SIG-M5 (cell line): ENCODE measurements at regions not wholly inside any gene's neighbourhood (a gene's known extent, or its start where the extent isn't known, plus 50 kb on each side); places are given as distances from the start of the nearest gene placed in this dataset.

Source experiments
- DNase-seq: peaks from one replicate; lab custom pipeline; 2025; lab: John Stamatoyannopoulos, UW

- no peak for DNase-seq
These were observed 292.1 kb downstream of the LMO4 start for GRCh38 chr1:87620807-87621206.

- no peak for DNase-seq
These were observed 301.0 kb downstream of the LMO4 start for GRCh38 chr1:87629673-87630072.

GRCh38 chr1:87632232-87632631 is 303.6 kb downstream of the LMO4 start:
- no peak for DNase-seq

DNA sequence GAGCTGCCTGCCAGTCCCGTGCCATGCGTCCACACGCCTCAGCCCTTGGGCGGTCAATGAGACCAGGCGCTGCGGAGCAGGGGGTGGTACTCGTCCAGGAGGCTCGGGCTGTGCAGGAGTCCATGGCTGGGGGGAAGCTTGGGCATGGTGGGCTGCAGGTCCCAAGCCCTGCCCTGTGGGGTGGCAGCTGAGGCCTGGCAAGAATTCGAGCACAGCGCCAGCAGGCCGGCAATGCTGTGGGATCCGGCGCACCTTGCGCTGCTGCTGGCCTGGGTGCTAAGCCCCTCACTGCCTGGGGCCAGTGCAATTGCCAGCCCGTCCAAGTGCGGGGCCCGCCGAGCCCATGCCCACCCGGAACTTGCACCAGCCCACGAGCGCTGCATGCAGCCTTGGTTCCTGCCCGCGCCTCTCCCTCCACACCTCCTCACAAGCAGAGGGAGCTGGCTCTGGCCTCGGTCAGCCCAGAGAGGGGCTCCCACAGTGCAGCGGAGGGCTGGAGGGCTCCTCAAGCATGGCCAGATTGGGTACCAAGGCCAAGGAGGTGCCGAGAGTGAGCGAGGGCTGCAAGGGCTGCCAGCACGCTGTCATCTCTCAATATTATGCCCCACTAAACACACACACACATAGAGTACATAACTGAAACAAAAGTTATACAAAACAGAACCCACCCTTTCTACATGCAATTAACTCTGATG is 307.7 kb downstream of the LMO4 start:
- no peak for DNase-seq

DNA sequence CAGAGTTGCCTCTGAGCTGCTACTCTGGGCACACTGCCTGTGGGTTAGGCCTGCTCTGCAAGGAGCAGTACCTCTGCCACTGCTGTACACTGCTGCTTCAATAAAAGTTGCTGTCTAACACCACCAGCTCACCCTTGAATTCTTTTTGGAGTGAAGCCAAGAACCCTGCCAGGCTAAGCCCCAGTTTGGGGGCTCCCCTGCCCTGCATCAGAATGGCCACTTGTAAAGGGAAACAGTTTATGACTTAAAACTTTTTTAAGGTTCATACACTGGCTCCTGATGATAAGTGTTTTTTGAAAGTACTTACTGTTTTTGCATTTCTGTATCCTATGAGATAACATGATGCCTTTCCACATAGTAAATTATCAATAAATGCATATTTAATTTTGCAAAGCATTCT is 310.0 kb downstream of the LMO4 start:
- no peak for DNase-seq

- no peak for DNase-seq
These were observed 313.3 kb downstream of the LMO4 start for GRCh38 chr1:87641996-87642395.

DNA sequence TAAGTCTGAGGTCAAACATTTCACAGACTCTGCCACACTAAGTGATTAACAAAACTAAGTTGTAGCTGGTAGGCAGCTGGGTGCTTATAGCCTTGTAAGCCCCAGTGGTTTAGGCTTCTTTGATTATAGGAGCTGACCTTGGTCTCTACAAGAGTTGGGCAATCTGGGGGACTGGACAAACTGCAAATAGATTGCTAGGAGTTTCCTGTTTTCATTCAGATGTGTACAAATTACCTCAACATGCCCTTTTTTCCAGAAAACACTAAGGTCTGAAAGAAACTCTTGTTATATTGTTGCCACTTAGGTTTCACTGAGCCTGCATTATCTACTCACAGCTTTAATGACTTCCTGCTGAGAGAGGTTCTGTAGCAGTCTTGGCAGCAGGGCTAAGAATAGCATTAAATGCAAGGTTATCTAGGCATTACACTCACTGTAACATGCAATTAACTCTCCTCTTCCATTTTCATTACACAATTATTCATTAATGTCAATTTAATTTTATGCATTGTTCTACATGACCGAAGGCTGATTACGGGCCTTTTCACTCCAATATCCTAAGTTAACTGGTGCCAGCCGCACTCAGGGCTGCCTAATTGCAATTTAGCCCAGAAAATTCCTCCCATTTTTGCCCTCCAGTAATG is 314.0 kb downstream of the LMO4 start:
- no peak for DNase-seq

- no peak for DNase-seq
These were observed 315.4 kb downstream of the LMO4 start for GRCh38 chr1:87644033-87644578.

GRCh38 chr1:87644579-87645190 is 316.0 kb downstream of the LMO4 start:
- no peak for DNase-seq

DNA sequence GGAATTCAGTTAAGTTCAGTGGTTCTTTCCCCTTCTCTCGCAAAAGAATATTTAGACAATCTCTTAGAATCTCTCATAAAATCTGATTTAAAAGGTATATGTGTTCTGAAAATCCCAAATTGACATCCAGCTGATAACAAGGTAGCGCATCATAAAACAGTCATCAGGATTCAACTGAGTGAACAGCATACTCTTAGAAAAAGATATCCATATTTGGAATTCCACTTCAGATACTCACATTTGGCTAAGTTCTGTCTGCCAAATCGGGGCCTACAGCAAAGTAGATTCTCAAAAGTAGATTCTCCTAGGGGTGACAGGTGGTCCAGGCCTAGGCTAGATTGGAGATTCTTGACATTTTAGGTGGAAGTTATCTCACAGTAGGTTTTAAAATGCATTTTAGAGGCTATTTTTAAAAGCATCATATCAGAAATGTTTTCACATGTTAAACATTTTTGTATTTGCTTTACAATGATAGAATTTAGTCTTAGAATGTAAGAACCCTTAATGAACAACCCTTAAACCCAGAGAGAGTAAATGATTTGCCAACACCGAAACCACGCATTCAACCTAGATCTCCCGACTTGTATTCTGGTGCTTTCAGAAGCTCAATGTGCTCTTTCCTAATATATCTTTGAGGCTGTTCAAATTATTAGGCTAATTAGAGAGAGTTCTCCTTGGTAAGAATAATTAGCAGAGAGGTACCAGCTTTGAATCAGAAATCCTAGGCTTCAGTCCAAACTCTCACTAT is 318.9 kb downstream of the LMO4 start:
- no peak for DNase-seq

- DNase-seq = no peak
These were observed 319.8 kb downstream of the LMO4 start for GRCh38 chr1:87648323-87649119.

DNA sequence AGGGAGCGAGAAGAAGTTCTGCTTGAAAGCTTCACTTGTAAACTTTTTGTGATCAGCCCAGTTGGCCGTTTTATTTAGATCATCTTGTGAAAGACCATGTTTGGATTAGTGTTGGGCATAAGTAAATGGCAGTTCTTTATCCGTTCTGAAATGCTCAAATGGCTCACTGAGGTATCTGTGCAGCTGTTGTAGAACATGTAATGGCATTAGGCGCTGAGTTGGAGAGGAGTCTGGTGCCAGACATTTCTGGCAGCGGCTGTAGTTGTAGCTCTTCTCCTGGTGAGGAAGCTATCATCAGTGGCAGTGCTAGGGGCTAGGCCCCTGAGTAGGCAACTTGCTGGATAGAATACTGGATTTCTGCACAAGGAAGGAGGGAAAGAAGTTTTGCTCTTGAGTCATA is 321.6 kb downstream of the LMO4 start:
- DNase-seq = no peak

DNA sequence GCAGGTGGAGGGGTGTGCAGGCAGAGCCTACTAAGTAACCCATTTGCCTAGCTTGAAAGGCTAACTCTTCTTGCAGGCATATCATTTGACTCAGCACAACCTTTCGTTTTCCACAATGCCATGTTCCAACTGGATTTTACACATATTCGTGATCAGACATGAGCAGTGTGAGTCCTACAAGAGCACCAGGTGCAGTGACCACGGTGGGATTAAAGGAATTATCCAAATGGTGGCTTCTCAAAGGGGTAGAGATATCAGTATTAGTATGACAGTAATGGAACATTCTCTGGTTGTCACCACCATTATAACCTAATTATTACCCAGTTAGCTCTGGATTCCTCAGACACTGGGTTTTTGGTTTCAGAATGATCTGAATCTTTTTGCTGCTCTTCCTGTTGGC is 323.5 kb downstream of the LMO4 start:
- DNase-seq = no peak

- DNase-seq = no peak
These were observed 336.5 kb downstream of the LMO4 start for GRCh38 chr1:87665151-87665550.

DNA sequence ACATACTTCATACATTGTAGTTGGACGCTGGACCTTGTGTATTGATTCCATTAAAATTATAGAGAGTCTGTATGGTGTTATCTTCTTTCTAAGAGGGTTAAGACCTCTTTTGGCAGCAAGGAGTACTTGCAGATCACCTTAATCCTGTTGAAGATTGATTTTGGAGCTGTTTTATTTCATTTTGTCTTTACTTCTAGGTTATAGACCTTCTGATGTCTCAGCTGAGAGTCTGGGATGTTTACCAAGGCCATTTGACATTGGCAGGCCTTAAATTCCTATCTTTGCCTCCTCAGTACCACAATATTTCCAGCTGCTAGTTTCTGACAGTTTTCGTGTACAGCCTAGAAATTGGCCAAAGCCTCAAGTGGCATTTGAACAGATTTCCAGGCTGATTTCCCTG is 338.0 kb downstream of the LMO4 start:
- no peak for DNase-seq

GRCh38 chr1:87669674-87670073 is 341.0 kb downstream of the LMO4 start:
- no peak for DNase-seq

GRCh38 chr1:87673309-87673708 is 344.6 kb downstream of the LMO4 start:
- DNase-seq = no peak

GRCh38 chr1:87673748-87674147 is 345.1 kb downstream of the LMO4 start:
- DNase-seq = no peak

- DNase-seq = no peak
These were observed 346.1 kb downstream of the LMO4 start for GRCh38 chr1:87674791-87675190.

DNA sequence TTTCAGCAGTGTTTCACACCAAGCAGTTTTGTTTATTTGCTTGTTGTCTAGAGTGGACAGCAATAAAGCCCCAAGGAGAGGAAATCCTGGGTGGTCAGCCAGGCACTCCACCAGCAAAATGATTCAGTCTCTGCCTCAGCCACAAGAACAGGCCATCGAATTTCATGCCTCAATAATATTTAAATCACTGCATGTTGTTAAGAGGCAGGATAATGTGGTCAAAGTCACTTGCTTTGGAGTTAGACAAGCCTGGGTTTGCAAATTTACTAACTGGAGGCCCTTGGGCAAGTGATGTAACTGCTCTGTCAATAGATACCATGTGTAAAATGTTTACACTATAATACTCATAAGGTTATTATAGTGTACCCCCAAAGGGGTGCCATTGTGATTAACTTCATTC is 349.6 kb downstream of the LMO4 start:
- DNase-seq = no peak

GRCh38 chr1:87682565-87682964 is 353.9 kb downstream of the LMO4 start:
- DNase-seq = no peak
